ENCODE measurements at regions not wholly inside any gene's neighbourhood (a gene's known extent, or its start where the extent isn't known, plus 50 kb on each side); places are given as distances from the start of the nearest gene placed in this dataset. TPM values are rescaled to one million over a fixed set of nuclear protein-coding genes. Genes with fewer than 3 reads are reported as not detected.

GRCh38 chr13:91286317-91286716 lies 61.2 kb upstream of the MIR17HG start:
- no peak for DNase-seq (ENCODE audit: low read depth)
- no peak for TF ChIP-seq CTCF (IDR thresholded peaks at IDR 0.05; ENCODE audit: insufficient read depth, low read length)
- no peak overlapping the region for H3K4me3 ChIP-seq (ENCODE audit: low read depth, low read length)

GRCh38 chr13:91291078-91291477 lies 56.4 kb upstream of the MIR17HG start:
- no peak for DNase-seq (ENCODE audit: low read depth)
- TF ChIP-seq CTCF (IDR thresholded peaks at IDR 0.05; ENCODE audit: insufficient read depth, low read length): no peak
- no peak overlapping the region for H3K4me3 ChIP-seq (ENCODE audit: low read depth, low read length)

- H3K4me3 ChIP-seq (ENCODE audit: low read depth, low read length): no peak overlapping the region
- DNase-seq (ENCODE audit: low read depth): no peak
- TF ChIP-seq CTCF (IDR thresholded peaks at IDR 0.05; ENCODE audit: insufficient read depth, low read length): no peak
Observed at GRCh38 chr13:91292630-91293221, 54.8 kb upstream of the MIR17HG start.

GRCh38 chr13:91295712-91296410 lies 51.6 kb upstream of the MIR17HG start:
- no peak for DNase-seq (ENCODE audit: low read depth)
- no peak for TF ChIP-seq CTCF (IDR thresholded peaks at IDR 0.05; ENCODE audit: insufficient read depth, low read length)
- no peak overlapping the region for H3K4me3 ChIP-seq (ENCODE audit: low read depth, low read length)

- DNase-seq (ENCODE audit: low read depth): no peak
- no peak for TF ChIP-seq CTCF (IDR thresholded peaks at IDR 0.05; ENCODE audit: insufficient read depth, low read length)
- no peak overlapping the region for H3K4me3 ChIP-seq (ENCODE audit: low read depth, low read length)
Observed at GRCh38 chr13:91297503-91297902, 50.0 kb upstream of the MIR17HG start.

Small RNAs in the stretch of these regions (small RNA-seq; reads per million reads assigned to genes)
- not detected for gene AL445647.2
- not detected for gene BRK1P2
- gene RF00212: not detected
- not detected for gene RNA5SP34
- gene RNU6-75P: not detected
